ENCODE measurements at regions not wholly inside any gene's neighbourhood (a gene's known extent, or its start where the extent isn't known, plus 50 kb on each side); places are given as distances from the start of the nearest gene placed in this dataset.

DNA sequence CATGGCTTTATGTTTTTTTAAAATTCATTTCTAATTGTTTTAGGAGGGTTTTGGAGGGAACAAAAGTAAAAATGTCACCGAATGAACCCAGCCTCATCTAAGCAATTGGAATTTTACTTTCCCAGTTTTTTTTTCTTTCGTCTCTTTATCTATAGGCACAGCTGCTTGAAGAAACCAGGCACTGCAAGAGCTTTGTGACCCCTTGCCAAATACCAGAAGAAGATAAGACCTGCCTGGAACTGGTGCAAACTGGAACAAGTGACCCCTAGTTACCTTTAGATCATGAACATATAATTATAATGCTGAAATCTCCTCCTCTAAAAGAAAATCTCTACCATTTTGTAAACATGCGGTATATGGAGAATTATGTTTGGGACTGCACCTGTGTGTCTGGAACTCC lies 100.9 kb downstream of the TSN start (continued):
- TF ChIP-seq PHF8 (IDR thresholded peaks at IDR 0.05; ENCODE audit: borderline replicate concordance, low read length) (no peak), EP300 (IDR thresholded peaks at IDR 0.05; ENCODE audit: low read length) (peak; percentile 86), CEBPB (tag; IDR thresholded peaks at IDR 0.05) (0 out of 2 replicates have a peak, but pooled peaks have one; percentile 20), KAT8 (IDR thresholded peaks at IDR 0.05; ENCODE audit: low read depth) (no peak), MCM3 (IDR thresholded peaks at IDR 0.05) (no peak), CHD1 (IDR thresholded peaks at IDR 0.05; ENCODE audit: low read length) (no peak), ZNF24 (IDR thresholded peaks at IDR 0.05) (no peak), ZNF23 (CRISPR knock-in tag; IDR thresholded peaks at IDR 0.05) (no peak), NR2C2 (CRISPR knock-in tag; IDR thresholded peaks at IDR 0.05) (no peak), NR2C2 (tag; IDR thresholded peaks at IDR 0.05) (no peak), NFATC3 (IDR thresholded peaks at IDR 0.05) (no peak), ZNF766 (CRISPR knock-in tag; conservative IDR thresholded peaks at IDR 0.05) (peak; percentile 86), ZMIZ1 (IDR thresholded peaks at IDR 0.05; ENCODE audit: low read depth in 2 of 2, low read length in 2 of 2) (peak in 1 of 2 experiments; percentile 45; a peak in 1 of 4 replicates)
- TF ChIP-seq, protein P1, sequence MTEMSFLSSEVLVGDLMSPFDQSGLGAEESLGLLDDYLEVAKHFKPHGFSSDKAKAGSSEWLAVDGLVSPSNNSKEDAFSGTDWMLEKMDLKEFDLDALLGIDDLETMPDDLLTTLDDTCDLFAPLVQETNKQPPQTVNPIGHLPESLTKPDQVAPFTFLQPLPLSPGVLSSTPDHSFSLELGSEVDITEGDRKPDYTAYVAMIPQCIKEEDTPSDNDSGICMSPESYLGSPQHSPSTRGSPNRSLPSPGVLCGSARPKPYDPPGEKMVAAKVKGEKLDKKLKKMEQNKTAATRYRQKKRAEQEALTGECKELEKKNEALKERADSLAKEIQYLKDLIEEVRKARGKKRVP (CRISPR knock-in tag; IDR thresholded peaks at IDR 0.05), result no peak
- TF ChIP-seq, protein P2, sequence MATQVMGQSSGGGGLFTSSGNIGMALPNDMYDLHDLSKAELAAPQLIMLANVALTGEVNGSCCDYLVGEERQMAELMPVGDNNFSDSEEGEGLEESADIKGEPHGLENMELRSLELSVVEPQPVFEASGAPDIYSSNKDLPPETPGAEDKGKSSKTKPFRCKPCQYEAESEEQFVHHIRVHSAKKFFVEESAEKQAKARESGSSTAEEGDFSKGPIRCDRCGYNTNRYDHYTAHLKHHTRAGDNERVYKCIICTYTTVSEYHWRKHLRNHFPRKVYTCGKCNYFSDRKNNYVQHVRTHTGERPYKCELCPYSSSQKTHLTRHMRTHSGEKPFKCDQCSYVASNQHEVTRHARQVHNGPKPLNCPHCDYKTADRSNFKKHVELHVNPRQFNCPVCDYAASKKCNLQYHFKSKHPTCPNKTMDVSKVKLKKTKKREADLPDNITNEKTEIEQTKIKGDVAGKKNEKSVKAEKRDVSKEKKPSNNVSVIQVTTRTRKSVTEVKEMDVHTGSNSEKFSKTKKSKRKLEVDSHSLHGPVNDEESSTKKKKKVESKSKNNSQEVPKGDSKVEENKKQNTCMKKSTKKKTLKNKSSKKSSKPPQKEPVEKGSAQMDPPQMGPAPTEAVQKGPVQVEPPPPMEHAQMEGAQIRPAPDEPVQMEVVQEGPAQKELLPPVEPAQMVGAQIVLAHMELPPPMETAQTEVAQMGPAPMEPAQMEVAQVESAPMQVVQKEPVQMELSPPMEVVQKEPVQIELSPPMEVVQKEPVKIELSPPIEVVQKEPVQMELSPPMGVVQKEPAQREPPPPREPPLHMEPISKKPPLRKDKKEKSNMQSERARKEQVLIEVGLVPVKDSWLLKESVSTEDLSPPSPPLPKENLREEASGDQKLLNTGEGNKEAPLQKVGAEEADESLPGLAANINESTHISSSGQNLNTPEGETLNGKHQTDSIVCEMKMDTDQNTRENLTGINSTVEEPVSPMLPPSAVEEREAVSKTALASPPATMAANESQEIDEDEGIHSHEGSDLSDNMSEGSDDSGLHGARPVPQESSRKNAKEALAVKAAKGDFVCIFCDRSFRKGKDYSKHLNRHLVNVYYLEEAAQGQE (IDR thresholded peaks at IDR 0.05; ENCODE audit: borderline replicate concordance), result peak; percentile 98
- TF ChIP-seq, protein P2 (CRISPR knock-in tag; IDR thresholded peaks at IDR 0.05; ENCODE audit: low read depth), result no peak
